HG03196 (cell line): ENCODE measurements at regions not wholly inside any gene's neighbourhood (a gene's known extent, or its start where the extent isn't known, plus 50 kb on each side); places are given as distances from the start of the nearest gene placed in this dataset.

Experiments
- ATAC-seq: cut with Tn5 transposase; IDR thresholded peaks from one replicate; pipeline ENCODE4 v1.9.1; 2021; ENCODE audit not compliant: unreplicated experiment

- no peak for ATAC-seq
Observed at GRCh38 chr4:173860094-173860493, 330.1 kb upstream of the HAND2 start.

GRCh38 chr4:173859091-173859713 is 329.2 kb upstream of the HAND2 start:
- no peak for ATAC-seq

GRCh38 chr4:173858471-173858870 is 328.4 kb upstream of the HAND2 start:
- no peak for ATAC-seq

GRCh38 chr4:173857828-173858227 is 327.8 kb upstream of the HAND2 start:
- ATAC-seq: no peak

- ATAC-seq: no peak
Observed at GRCh38 chr4:173855015-173855414, 325.0 kb upstream of the HAND2 start.

GRCh38 chr4:173852775-173853174 is 322.7 kb upstream of the HAND2 start:
- ATAC-seq: no peak

GRCh38 chr4:173845580-173845979 is 315.6 kb upstream of the HAND2 start:
- no peak for ATAC-seq

- ATAC-seq: no peak
Observed at GRCh38 chr4:173839865-173840264, 309.8 kb upstream of the HAND2 start.

- ATAC-seq: no peak
Observed at GRCh38 chr4:173837517-173837916, 307.5 kb upstream of the HAND2 start.

GRCh38 chr4:173835903-173836302 is 305.9 kb upstream of the HAND2 start:
- no peak for ATAC-seq

GRCh38 chr4:173834151-173834550 is 304.1 kb upstream of the HAND2 start:
- ATAC-seq: no peak

GRCh38 chr4:173829565-173829964 is 299.5 kb upstream of the HAND2 start:
- no peak for ATAC-seq

GRCh38 chr4:173827707-173828106 is 297.7 kb upstream of the HAND2 start:
- no peak for ATAC-seq

GRCh38 chr4:173821876-173822275 is 291.8 kb upstream of the HAND2 start:
- no peak for ATAC-seq

- ATAC-seq: no peak
Observed at GRCh38 chr4:173821036-173821435, 291.0 kb upstream of the HAND2 start.

GRCh38 chr4:173807347-173807746 is 277.3 kb upstream of the HAND2 start:
- ATAC-seq: no peak

- ATAC-seq: no peak
Observed at GRCh38 chr4:173805884-173806283, 275.9 kb upstream of the HAND2 start.

- ATAC-seq: no peak
Observed at GRCh38 chr4:173802662-173803022, 272.6 kb upstream of the HAND2 start.

- no peak for ATAC-seq
Observed at GRCh38 chr4:173801876-173802661, 272.0 kb upstream of the HAND2 start.

- no peak for ATAC-seq
Observed at GRCh38 chr4:173801361-173801760, 271.3 kb upstream of the HAND2 start.

GRCh38 chr4:173797296-173797695 is 267.3 kb upstream of the HAND2 start:
- ATAC-seq: no peak

GRCh38 chr4:173794662-173795061 is 264.6 kb upstream of the HAND2 start:
- ATAC-seq: no peak
